ENCODE measurements at regions not wholly inside any gene's neighbourhood (a gene's known extent, or its start where the extent isn't known, plus 50 kb on each side); places are given as distances from the start of the nearest gene placed in this dataset.

GRCh38 chr3:128557531-128558280 lies 64.7 kb upstream of the GATA2 start:
- no peak overlapping the region for H2AFZ ChIP-seq (ENCODE audit: low read depth, low read length)
- no peaks in the 10 kb centered on the region for H3K9me3 ChIP-seq (ENCODE audit: low read length)
- TF ChIP-seq MXI1 (conservative IDR thresholded peaks at IDR 0.05; ENCODE audit: poor library complexity, severe bottlenecking) (no peak), EZH2 (IDR thresholded peaks at IDR 0.05; ENCODE audit: borderline replicate concordance, insufficient read depth, low read length, poor library complexity, severe bottlenecking) (no peak), SMC3 (conservative IDR thresholded peaks at IDR 0.05; ENCODE audit: poor library complexity) (no peak), REST (IDR thresholded peaks at IDR 0.05; ENCODE audit: borderline replicate concordance) (no peak), RAD21 (conservative IDR thresholded peaks at IDR 0.05) (no peak), TAF1 (IDR thresholded peaks at IDR 0.05; ENCODE audit: low read depth) (no peak), EP300 (conservative IDR thresholded peaks at IDR 0.05; ENCODE audit: poor library complexity, severe bottlenecking) (no peak), CTCF (IDR thresholded peaks at IDR 0.05; ENCODE audit: poor library complexity, severe bottlenecking) (no peak), POLR2AphosphoS5 (IDR thresholded peaks at IDR 0.05) (no peak)
- no peak overlapping the region for H3K4me2 ChIP-seq (ENCODE audit: low read length)
- H3K79me2 ChIP-seq (replicated peaks; ENCODE audit: insufficient read depth, low read length), result no peaks in the 10 kb centered on the region
- H3K4me3 ChIP-seq (ENCODE audit: low read length), result no peak overlapping the region
- no peaks in the 10 kb centered on the region for H4K20me1 ChIP-seq (ENCODE audit: insufficient read depth)
- no peaks in the 10 kb centered on the region for H3F3A ChIP-seq (ENCODE audit: insufficient read depth, low read length, poor library complexity, severe bottlenecking)
- peaks cover 8% of the 10 kb centered on the region for H3K27me3 ChIP-seq (ENCODE audit: insufficient read depth, low read depth, low read length)
- H3K27ac ChIP-seq (ENCODE audit: low read length), result no peak overlapping the region
- no peak overlapping the region for H3K9ac ChIP-seq (ENCODE audit: low read length)
- no peaks in the 10 kb centered on the region for H3K9me2 ChIP-seq (ENCODE audit: insufficient read depth, low read length)
- H3K36me3 ChIP-seq (ENCODE audit: insufficient read depth, low read length), result no peaks in the 10 kb centered on the region

GRCh38 chr3:128556907-128557306 lies 63.9 kb upstream of the GATA2 start:
- Histone ChIP-seq H3K9ac (ENCODE audit: low read length) (no peak overlapping the region), H2AFZ (ENCODE audit: low read depth, low read length) (no peak overlapping the region), H3K9me3 (ENCODE audit: low read length) (no peaks in the 10 kb centered on the region), H3K9me2 (ENCODE audit: insufficient read depth, low read length) (no peaks in the 10 kb centered on the region), H3K27ac (ENCODE audit: low read length) (no peak overlapping the region), H3K27me3 (ENCODE audit: insufficient read depth, low read depth, low read length) (peaks cover 8% of the 10 kb centered on the region), H3K79me2 (replicated peaks; ENCODE audit: insufficient read depth, low read length) (no peaks in the 10 kb centered on the region), H4K20me1 (ENCODE audit: insufficient read depth) (no peaks in the 10 kb centered on the region), H3F3A (ENCODE audit: insufficient read depth, low read length, poor library complexity, severe bottlenecking) (no peaks in the 10 kb centered on the region), H3K4me2 (ENCODE audit: low read length) (no peak overlapping the region), H3K4me3 (ENCODE audit: low read length) (no peak overlapping the region), H3K36me3 (ENCODE audit: insufficient read depth, low read length) (no peaks in the 10 kb centered on the region)
- TF ChIP-seq CTCF (IDR thresholded peaks at IDR 0.05; ENCODE audit: poor library complexity, severe bottlenecking) (no peak), EP300 (conservative IDR thresholded peaks at IDR 0.05; ENCODE audit: poor library complexity, severe bottlenecking) (no peak), RAD21 (conservative IDR thresholded peaks at IDR 0.05) (no peak), REST (IDR thresholded peaks at IDR 0.05; ENCODE audit: borderline replicate concordance) (no peak), EZH2 (IDR thresholded peaks at IDR 0.05; ENCODE audit: borderline replicate concordance, insufficient read depth, low read length, poor library complexity, severe bottlenecking) (no peak), TAF1 (IDR thresholded peaks at IDR 0.05; ENCODE audit: low read depth) (no peak), POLR2AphosphoS5 (IDR thresholded peaks at IDR 0.05) (no peak), SMC3 (conservative IDR thresholded peaks at IDR 0.05; ENCODE audit: poor library complexity) (no peak), MXI1 (conservative IDR thresholded peaks at IDR 0.05; ENCODE audit: poor library complexity, severe bottlenecking) (no peak)
